HL-60 (cell line): ENCODE measurements at regions not wholly inside any gene's neighbourhood (a gene's known extent, or its start where the extent isn't known, plus 50 kb on each side); places are given as distances from the start of the nearest gene placed in this dataset.

Experiments used
- CTCF ChIP-seq: IDR thresholded peaks from one replicate; pipeline ENCODE4 v1.5.1; 2011; ENCODE audit warnings: low read length, control low read depth, inconsistent platforms; ENCODE audit not compliant: insufficient read depth
- POLR2AphosphoS5 ChIP-seq: IDR thresholded peaks from 2 replicates; pipeline ENCODE4 v1.6.1; 2012; ENCODE audit warnings: low read depth
- TF ChIP-seq, protein P1 (sequence below): IDR thresholded peaks from 2 replicates; pipeline ENCODE4 v1.6.1; 2012; ENCODE audit warnings: low read depth; ENCODE audit not compliant: insufficient replicate concordance

DNA sequence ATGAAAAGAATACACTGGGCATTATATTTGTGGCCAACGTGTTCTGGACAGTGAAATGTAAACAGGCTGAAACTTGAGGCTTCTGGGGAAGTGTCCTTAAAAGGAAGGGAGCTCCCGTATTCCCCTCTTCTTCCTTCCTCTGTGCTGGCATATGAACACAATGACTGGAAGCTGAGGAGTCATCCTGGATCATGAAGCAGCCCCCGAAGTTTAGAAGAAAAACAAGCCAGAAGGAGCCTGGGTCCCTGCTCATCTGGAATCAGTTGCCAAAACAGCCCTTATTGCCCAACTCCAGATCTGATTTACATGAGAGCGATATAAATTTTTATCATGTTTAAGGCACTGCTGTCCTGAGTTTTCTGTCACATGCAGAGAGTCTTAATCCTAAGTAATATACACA lies 65.4 kb upstream of the SLC1A1 start:
- TF ChIP-seq POLR2AphosphoS5, result no peak
- no peak for TF ChIP-seq CTCF
- TF ChIP-seq, protein P1, sequence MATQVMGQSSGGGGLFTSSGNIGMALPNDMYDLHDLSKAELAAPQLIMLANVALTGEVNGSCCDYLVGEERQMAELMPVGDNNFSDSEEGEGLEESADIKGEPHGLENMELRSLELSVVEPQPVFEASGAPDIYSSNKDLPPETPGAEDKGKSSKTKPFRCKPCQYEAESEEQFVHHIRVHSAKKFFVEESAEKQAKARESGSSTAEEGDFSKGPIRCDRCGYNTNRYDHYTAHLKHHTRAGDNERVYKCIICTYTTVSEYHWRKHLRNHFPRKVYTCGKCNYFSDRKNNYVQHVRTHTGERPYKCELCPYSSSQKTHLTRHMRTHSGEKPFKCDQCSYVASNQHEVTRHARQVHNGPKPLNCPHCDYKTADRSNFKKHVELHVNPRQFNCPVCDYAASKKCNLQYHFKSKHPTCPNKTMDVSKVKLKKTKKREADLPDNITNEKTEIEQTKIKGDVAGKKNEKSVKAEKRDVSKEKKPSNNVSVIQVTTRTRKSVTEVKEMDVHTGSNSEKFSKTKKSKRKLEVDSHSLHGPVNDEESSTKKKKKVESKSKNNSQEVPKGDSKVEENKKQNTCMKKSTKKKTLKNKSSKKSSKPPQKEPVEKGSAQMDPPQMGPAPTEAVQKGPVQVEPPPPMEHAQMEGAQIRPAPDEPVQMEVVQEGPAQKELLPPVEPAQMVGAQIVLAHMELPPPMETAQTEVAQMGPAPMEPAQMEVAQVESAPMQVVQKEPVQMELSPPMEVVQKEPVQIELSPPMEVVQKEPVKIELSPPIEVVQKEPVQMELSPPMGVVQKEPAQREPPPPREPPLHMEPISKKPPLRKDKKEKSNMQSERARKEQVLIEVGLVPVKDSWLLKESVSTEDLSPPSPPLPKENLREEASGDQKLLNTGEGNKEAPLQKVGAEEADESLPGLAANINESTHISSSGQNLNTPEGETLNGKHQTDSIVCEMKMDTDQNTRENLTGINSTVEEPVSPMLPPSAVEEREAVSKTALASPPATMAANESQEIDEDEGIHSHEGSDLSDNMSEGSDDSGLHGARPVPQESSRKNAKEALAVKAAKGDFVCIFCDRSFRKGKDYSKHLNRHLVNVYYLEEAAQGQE, result no peak
